Spinal cord (tissue), 9 donors: ENCODE measurements at regions not wholly inside any gene's neighbourhood (a gene's known extent, or its start where the extent isn't known, plus 50 kb on each side); places are given as distances from the start of the nearest gene placed in this dataset.

ENCODE experiments used
- DNase-seq, 6 donors: peaks; one replicate each; pipeline versions ENCODE4 v3.0.0 to v3.0.0-alpha.2; 2013 to 2015; ENCODE audit warnings: low spot score in 6 of 6, low read depth in 4 of 6
- H3K27ac ChIP-seq: one replicate; pipeline ENCODE4 v1.5.1; 2013; ENCODE audit warnings: low read depth, low read length, control low read depth
- H3K27me3 ChIP-seq: one replicate; pipeline ENCODE4 v1.6.1; 2013; ENCODE audit warnings: low read length; ENCODE audit not compliant: control insufficient read depth, insufficient read depth
- H3K36me3 ChIP-seq: one replicate; pipeline ENCODE4 v1.6.1; 2013; ENCODE audit warnings: low read length; ENCODE audit not compliant: control insufficient read depth, insufficient read depth
- H3K4me1 ChIP-seq: one replicate; pipeline ENCODE4 v1.6.1; 2013; ENCODE audit warnings: low read length; ENCODE audit not compliant: control insufficient read depth, insufficient read depth
- H3K4me3 ChIP-seq: one replicate; pipeline ENCODE4 v1.5.1; 2013; ENCODE audit warnings: low read depth, low read length, control low read depth
- H3K9me3 ChIP-seq: one replicate; pipeline ENCODE4 v1.6.1; 2013; ENCODE audit warnings: low read length; ENCODE audit not compliant: control insufficient read depth, insufficient read depth
- WGBS: methylation state at CpG from one replicate; pipeline ENCODE4 v1.1.5; 2013; ENCODE audit warnings: missing lambda C conversion rate; ENCODE audit not compliant: insufficient coverage; 5-methylcytosine and 5-hydroxymethylcytosine counted together
- donor health status: healthy.

DNA sequence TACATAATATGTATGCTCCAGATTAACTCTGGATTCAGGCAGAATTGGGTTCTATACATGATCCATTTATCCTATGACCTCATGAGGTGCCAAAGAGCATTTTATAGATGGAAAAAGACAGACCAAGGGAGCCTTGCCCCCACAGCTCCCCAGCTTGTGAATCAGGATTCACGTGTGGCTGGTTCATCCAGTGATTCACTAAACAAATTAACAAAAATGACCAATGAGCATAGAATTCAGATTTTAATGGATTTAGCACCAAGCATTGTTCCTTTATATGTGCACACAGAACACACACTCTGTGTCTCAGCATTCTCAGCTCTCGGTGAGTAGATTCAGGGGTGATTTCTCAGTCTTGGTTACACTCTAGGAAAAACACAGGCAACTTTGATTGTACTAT lies 51.7 kb upstream of the BARHL2 start:
- Histone ChIP-seq H3K4me3 (no peak overlapping the region), H3K27me3 (no peaks in the 10 kb centered on the region), H3K4me1 (no peaks in the 10 kb centered on the region), H3K27ac (no peak overlapping the region), H3K36me3 (no peaks in the 10 kb centered on the region), H3K9me3 (no peaks in the 10 kb centered on the region)
- 78% methylated on average over 1 of the region's 2 CpGs for WGBS
- no peak for DNase-seq

GRCh38 chr1:90768098-90768497 lies 51.0 kb upstream of the BARHL2 start:
- Histone ChIP-seq H3K4me3 (no peak overlapping the region), H3K36me3 (no peaks in the 10 kb centered on the region), H3K27me3 (no peaks in the 10 kb centered on the region), H3K27ac (no peak overlapping the region), H3K4me1 (no peaks in the 10 kb centered on the region), H3K9me3 (no peaks in the 10 kb centered on the region)
- 67% methylated on average over 1 of the region's 1 CpG for WGBS
- DNase-seq = no peak
